Keratinocyte (primary cell): ENCODE measurements at regions not wholly inside any gene's neighbourhood (a gene's known extent, or its start where the extent isn't known, plus 50 kb on each side); places are given as distances from the start of the nearest gene placed in this dataset.

ENCODE experiments used
- DNase-seq: peaks from one replicate; pipeline ENCODE4 v3.0.0-alpha.2; 2011; ENCODE audit warnings: low read depth, missing footprints, low spot score
- FAIRE-seq: peaks from 2 replicates; lab custom pipeline; 2011; peaks lifted over from hg19 to GRCh38; lab: Jason Lieb, UNC
- H2AFZ ChIP-seq: 2 replicates; pipeline ENCODE4 v1.6.0; 2012; ENCODE audit warnings: low read length, control low read depth, inconsistent platforms; ENCODE audit not compliant: control insufficient read depth
- H3K27ac ChIP-seq: 2 replicates; pipeline ENCODE4 v1.5.1; 2011; ENCODE audit warnings: low read length; ENCODE audit not compliant: control insufficient read depth, insufficient read depth
- H3K27me3 ChIP-seq: 3 replicates; pipeline ENCODE4 v1.6.0; 2011; ENCODE audit warnings: low read length; ENCODE audit not compliant: control insufficient read depth, insufficient read depth; ENCODE audit errors: extremely low read depth
- H3K36me3 ChIP-seq, 2 experiments: 2 replicates in 1 of 2; 3 replicates in 1 of 2; pipeline ENCODE4 v1.5.1; 2011; ENCODE audit warnings: low read length in 2 of 2, mild to moderate bottlenecking in 1 of 2; ENCODE audit not compliant: control insufficient read depth in 2 of 2, insufficient read depth in 2 of 2; ENCODE audit errors: extremely low read depth in 1 of 2
- H3K4me1 ChIP-seq: 3 replicates; pipeline ENCODE4 v1.5.1; 2011; ENCODE audit warnings: low read length; ENCODE audit not compliant: control insufficient read depth, insufficient read depth; ENCODE audit errors: extremely low read depth
- H3K4me2 ChIP-seq: 3 replicates; pipeline ENCODE4 v1.6.0; 2011; ENCODE audit warnings: low read depth, low read length; ENCODE audit not compliant: control insufficient read depth, insufficient read depth; ENCODE audit errors: extremely low read depth
- H3K4me3 ChIP-seq, 3 experiments: fragments of 200-600 bp in 1 of 3; sonication (generic) in 1 of 3; 2 replicates in 2 of 3; 3 replicates in 1 of 3; pipeline ENCODE4 v1.5.1; 2011 to 2016; ENCODE audit warnings: low read length in 3 of 3, mild to moderate bottlenecking in 3 of 3, control low read depth in 2 of 3, inconsistent platforms in 1 of 3, low read depth in 1 of 3, mixed read lengths in 1 of 3, mixed run types in 1 of 3, moderate library complexity in 1 of 3; ENCODE audit not compliant: control insufficient read depth in 2 of 3, insufficient read depth in 2 of 3; ENCODE audit errors: extremely low read depth in 1 of 3
- H3K79me2 ChIP-seq: 2 replicates; pipeline ENCODE4 v1.6.0; 2012; ENCODE audit warnings: low read length; ENCODE audit not compliant: control insufficient read depth, insufficient read depth
- H3K9ac ChIP-seq: 3 replicates; pipeline ENCODE4 v1.6.0; 2011; ENCODE audit warnings: low read length; ENCODE audit not compliant: control insufficient read depth, insufficient read depth; ENCODE audit errors: extremely low read depth
- H3K9me1 ChIP-seq: 3 replicates; pipeline ENCODE4 v1.6.0; 2011; ENCODE audit warnings: low read length; ENCODE audit not compliant: control insufficient read depth, insufficient read depth; ENCODE audit errors: extremely low read depth
- H3K9me3 ChIP-seq: 2 replicates; pipeline ENCODE4 v1.5.1; 2012; ENCODE audit warnings: low read depth, low read length; ENCODE audit not compliant: control insufficient read depth
- H4K20me1 ChIP-seq: 3 replicates; pipeline ENCODE4 v1.6.0; 2011; ENCODE audit warnings: low read length; ENCODE audit not compliant: control insufficient read depth, insufficient read depth; ENCODE audit errors: extremely low read depth
- CTCF ChIP-seq, 3 experiments: IDR thresholded peaks in 1 of 3; conservative IDR thresholded peaks in 1 of 3; optimal IDR thresholded peaks in 1 of 3; 2 replicates in 2 of 3; 3 replicates in 1 of 3; pipeline versions ENCODE3 to v1.5.1; 2011; ENCODE audit warnings: low read length in 3 of 3, mild to moderate bottlenecking in 3 of 3, moderate library complexity in 2 of 3, control low read depth in 1 of 3, inconsistent platforms in 1 of 3; ENCODE audit not compliant: insufficient read depth in 2 of 3; ENCODE audit errors: extremely low read depth in 1 of 3
- EZH2 ChIP-seq: IDR thresholded peaks from one replicate; pipeline ENCODE4 v1.6.1; 2012; ENCODE audit warnings: inconsistent platforms, mild to moderate bottlenecking, low read length, moderate library complexity
- dilution Hi-C: fragments of 300-500 bp; cut with MboI; formaldehyde crosslinking; loops from one replicate; pipeline ENCODE4 v1.7.0; 2020; ENCODE audit warnings: low sequenced_read_pairs; ENCODE audit not compliant: extremely low pct_ligation_motif_present

GRCh38 chr12:34600592-34601462 is 578.5 kb downstream of the ALG10 start:
- no peak overlapping the region for H3K27ac ChIP-seq
- H3K79me2 ChIP-seq: no peaks in the 10 kb centered on the region
- no peak overlapping the region for H3K4me2 ChIP-seq
- no peak overlapping the region for H3K4me3 ChIP-seq
- no peaks in the 10 kb centered on the region for H3K9me1 ChIP-seq
- H3K36me3 ChIP-seq: no peaks in the 10 kb centered on the region
- H4K20me1 ChIP-seq: no peaks in the 10 kb centered on the region
- no peak overlapping the region for H2AFZ ChIP-seq
- no peak overlapping the region for H3K9ac ChIP-seq
- FAIRE-seq (no peak), DNase-seq (no peak)
- no peak for TF ChIP-seq EZH2
- no peak for TF ChIP-seq CTCF (optimal IDR thresholded peaks at IDR 0.05 in 1 of 3, IDR thresholded peaks at IDR 0.05 in 1 of 3, conservative IDR thresholded peaks at IDR 0.05 in 1 of 3; ENCODE audit: extremely low read depth in 1 of 3, insufficient read depth in 2 of 3, low read length in 3 of 3)
- no peaks in the 10 kb centered on the region for H3K4me1 ChIP-seq
- dilution Hi-C loops: no loop called here
- H3K9me3 ChIP-seq: peaks cover 7% of the 10 kb centered on the region
- H3K27me3 ChIP-seq: no peaks in the 10 kb centered on the region

GRCh38 chr12:34601689-34602088 is 579.4 kb downstream of the ALG10 start:
- H3K9ac ChIP-seq: no peak overlapping the region
- no peak overlapping the region for H2AFZ ChIP-seq
- no peaks in the 10 kb centered on the region for H3K27me3 ChIP-seq
- no peaks in the 10 kb centered on the region for H3K9me1 ChIP-seq
- H3K27ac ChIP-seq: no peak overlapping the region
- dilution Hi-C loops: no loop called here
- no peak for TF ChIP-seq CTCF (optimal IDR thresholded peaks at IDR 0.05 in 1 of 3, IDR thresholded peaks at IDR 0.05 in 1 of 3, conservative IDR thresholded peaks at IDR 0.05 in 1 of 3; ENCODE audit: extremely low read depth in 1 of 3, insufficient read depth in 2 of 3, low read length in 3 of 3)
- H4K20me1 ChIP-seq: no peaks in the 10 kb centered on the region
- no peaks in the 10 kb centered on the region for H3K36me3 ChIP-seq
- FAIRE-seq (no peak), DNase-seq (no peak)
- no peaks in the 10 kb centered on the region for H3K79me2 ChIP-seq
- no peaks in the 10 kb centered on the region for H3K4me1 ChIP-seq
- H3K4me2 ChIP-seq: no peak overlapping the region
- no peak overlapping the region for H3K4me3 ChIP-seq
- H3K9me3 ChIP-seq: peaks cover 7% of the 10 kb centered on the region
